GM12878 (cell line): ENCODE measurements at regions not wholly inside any gene's neighbourhood (a gene's known extent, or its start where the extent isn't known, plus 50 kb on each side); places are given as distances from the start of the nearest gene placed in this dataset.

ENCODE experiments used
- ATAC-seq: fragments of 200-7000 bp; cut with Tn5 transposase; 3 replicates; pipeline ENCODE4 v1.9.1; 2020; ENCODE audit warnings: mild to moderate bottlenecking, moderate library complexity
- BruUV-seq: library from RNA; stranded (reverse); fragments of 400-500 nt; replicated peaks from 2 replicates; lab custom pipeline; 2021; lab: Mats Ljungman, UMichigan
- CTCF ChIA-PET: fragments of 300-600 bp; sonication (Branson Sonifier 250); formaldehyde crosslinking; extraction: SDS; loops from one replicate; lab custom pipeline; 2021; ENCODE audit warnings: inconsistent platforms; lab: Yijun Ruan, JAX
- POLR2A ChIA-PET: fragments of 350-600 bp; formaldehyde crosslinking; extraction: SDS; loops from one replicate; lab custom pipeline; 2021; ENCODE audit warnings: inconsistent platforms; lab: Charles Lee
- RAD21 ChIA-PET: fragments of 300-600 bp; sonication (Branson Sonifier 250); formaldehyde crosslinking; loops from one replicate; lab custom pipeline; 2023; ENCODE audit warnings: antibody characterized with exemption; ENCODE audit not compliant: unreplicated experiment; lab: Charles Lee
- SMC1A ChIA-PET: fragments of 300-600 bp; sonication (Branson Sonifier 250); formaldehyde crosslinking; loops from one replicate; lab custom pipeline; 2023; ENCODE audit not compliant: unreplicated experiment, uncharacterized antibody; lab: Charles Lee
- DNase-seq: peaks from one replicate; pipeline ENCODE4 v3.0.0-alpha.2; 2011; ENCODE audit warnings: low read depth, low spot score
- FAIRE-seq: peaks from 3 replicates; lab custom pipeline; 2011; peaks lifted over from hg19 to GRCh38; lab: Jason Lieb, UNC
- H2AFZ ChIP-seq: 2 replicates; pipeline ENCODE4 v1.6.0; 2011; ENCODE audit warnings: low read depth, low read length, control low read depth; ENCODE audit not compliant: control insufficient read depth
- H3K27ac ChIP-seq: 2 replicates; pipeline ENCODE4 v1.5.1; 2011; ENCODE audit warnings: control low read depth; ENCODE audit not compliant: control insufficient read depth, insufficient read depth
- H3K27me3 ChIP-seq, 2 experiments: replicated peaks in 1 of 2; 2 replicates each; pipeline versions ENCODE4 v1.6.0 to v1.6.1; 2011; ENCODE audit warnings: low read length in 1 of 2; ENCODE audit not compliant: control insufficient read depth in 2 of 2, insufficient read depth in 2 of 2
- H3K36me3 ChIP-seq, 2 experiments: 2 replicates each; pipeline ENCODE4 v1.5.1; 2011; ENCODE audit warnings: low read length in 1 of 2; ENCODE audit not compliant: control insufficient read depth in 2 of 2, insufficient read depth in 2 of 2
- H3K4me1 ChIP-seq: 2 replicates; pipeline ENCODE4 v1.6.1; 2011; ENCODE audit warnings: mild to moderate bottlenecking, low read length, moderate library complexity, mixed read lengths; ENCODE audit not compliant: control insufficient read depth, insufficient read depth
- H3K4me2 ChIP-seq: 2 replicates; pipeline ENCODE4 v1.6.0; 2011; ENCODE audit warnings: control low read depth; ENCODE audit not compliant: control insufficient read depth, insufficient read depth
- H3K4me3 ChIP-seq: fragments of 200-600 bp; sonication (generic); 2 replicates; pipeline ENCODE4 v1.5.1; 2016
- H3K79me2 ChIP-seq: 2 replicates; pipeline ENCODE4 v1.6.0; 2011; ENCODE audit warnings: low read length; ENCODE audit not compliant: control insufficient read depth, insufficient read depth
- H3K9ac ChIP-seq: 2 replicates; pipeline ENCODE4 v1.8.0; 2011; ENCODE audit warnings: low read length, control low read depth, mixed read lengths; ENCODE audit not compliant: control insufficient read depth, insufficient read depth
- H3K9me3 ChIP-seq: replicated peaks from 3 replicates; pipeline ENCODE4 v1.5.1; 2011; ENCODE audit warnings: mild to moderate bottlenecking, low read length; ENCODE audit not compliant: control insufficient read depth, insufficient read depth
- H4K20me1 ChIP-seq: 2 replicates; pipeline ENCODE4 v1.6.0; 2011; ENCODE audit not compliant: control insufficient read depth, insufficient read depth
- CBX5 ChIP-seq: sonication (generic); IDR thresholded peaks from 2 replicates; pipeline ENCODE4 v1.6.1; 2016; ENCODE audit warnings: low read depth, moderate library complexity, mild to moderate bottlenecking, inconsistent platforms
- EP300 ChIP-seq, 2 experiments: fragments of 150-350 bp in 1 of 2; IDR thresholded peaks; 2 replicates each; pipeline ENCODE4 v1.6.1; 2011 to 2012; ENCODE audit warnings: low read depth in 2 of 2, low read length in 2 of 2, borderline replicate concordance in 1 of 2, improper control_type of control experiment in 1 of 2, inconsistent platforms in 1 of 2; ENCODE audit not compliant: control insufficient read depth in 1 of 2
- JUND ChIP-seq: IDR thresholded peaks from 2 replicates; pipeline ENCODE4 v1.6.1; 2012; ENCODE audit warnings: low read depth, mild to moderate bottlenecking, low read length, improper control_type of control experiment, moderate library complexity
- MYB ChIP-seq: fragments of 150-350 bp; IDR thresholded peaks from 2 replicates; pipeline ENCODE4 v1.6.1; 2014; ENCODE audit warnings: mild to moderate bottlenecking, low read depth, low read length, borderline replicate concordance
- POLR2AphosphoS5 ChIP-seq: IDR thresholded peaks from 2 replicates; pipeline ENCODE4 v1.6.1; 2011; ENCODE audit warnings: mild to moderate bottlenecking, low read length, inconsistent platforms
- ZNF217 ChIP-seq: fragments of 450-650 bp; IDR thresholded peaks from 2 replicates; pipeline ENCODE4 v1.6.1; 2017; ENCODE audit warnings: antibody characterized with exemption, mild to moderate bottlenecking
- WGBS: methylation state at CpG from one replicate; pipeline ENCODE4 v1.1.6; 2016; ENCODE audit warnings: low lambda C conversion rate; ENCODE audit not compliant: insufficient replicate concordance, insufficient coverage; ENCODE audit errors: missing lambda C conversion rate; 5-methylcytosine and 5-hydroxymethylcytosine counted together
- in situ Hi-C: fragments of 300-500 bp; cut with MboI; formaldehyde crosslinking; loops from 9 replicates; pipeline ENCODE4 v1.14.3; 2018; ENCODE audit warnings: mixed read lengths
- intact Hi-C: fragments of 100-400 bp; cut with micrococcal nuclease; formaldehyde crosslinking; loops from one replicate; pipeline ENCODE4 v1.14.2; 2022; ENCODE audit not compliant: unreplicated experiment
- TF ChIP-seq, protein P1 (sequence below): IDR thresholded peaks from 2 replicates; pipeline ENCODE4 v1.6.1; 2011; ENCODE audit warnings: mild to moderate bottlenecking, low read depth, low read length, moderate library complexity; ENCODE audit not compliant: insufficient replicate concordance
- TF ChIP-seq, protein P2 (sequence below): IDR thresholded peaks from 2 replicates; pipeline ENCODE4 v1.6.1; 2012; ENCODE audit warnings: low read depth, low read length, improper control_type of control experiment
- TF ChIP-seq, protein P3 (sequence below): fragments of 450-650 bp; IDR thresholded peaks from 2 replicates; pipeline ENCODE4 v1.6.1; 2016; ENCODE audit warnings: mild to moderate bottlenecking, moderate library complexity, borderline replicate concordance
- TF ChIP-seq, protein P4 (sequence below): IDR thresholded peaks from 2 replicates; pipeline ENCODE4 v1.6.1; 2012; ENCODE audit warnings: low read depth, low read length, improper control_type of control experiment
- TF ChIP-seq, protein P5 (sequence below): fragments of 450-650 bp; formaldehyde crosslinking; IDR thresholded peaks from 2 replicates; pipeline ENCODE4 v1.4.0; 2022; ENCODE audit warnings: mild to moderate bottlenecking, moderate library complexity

DNA sequence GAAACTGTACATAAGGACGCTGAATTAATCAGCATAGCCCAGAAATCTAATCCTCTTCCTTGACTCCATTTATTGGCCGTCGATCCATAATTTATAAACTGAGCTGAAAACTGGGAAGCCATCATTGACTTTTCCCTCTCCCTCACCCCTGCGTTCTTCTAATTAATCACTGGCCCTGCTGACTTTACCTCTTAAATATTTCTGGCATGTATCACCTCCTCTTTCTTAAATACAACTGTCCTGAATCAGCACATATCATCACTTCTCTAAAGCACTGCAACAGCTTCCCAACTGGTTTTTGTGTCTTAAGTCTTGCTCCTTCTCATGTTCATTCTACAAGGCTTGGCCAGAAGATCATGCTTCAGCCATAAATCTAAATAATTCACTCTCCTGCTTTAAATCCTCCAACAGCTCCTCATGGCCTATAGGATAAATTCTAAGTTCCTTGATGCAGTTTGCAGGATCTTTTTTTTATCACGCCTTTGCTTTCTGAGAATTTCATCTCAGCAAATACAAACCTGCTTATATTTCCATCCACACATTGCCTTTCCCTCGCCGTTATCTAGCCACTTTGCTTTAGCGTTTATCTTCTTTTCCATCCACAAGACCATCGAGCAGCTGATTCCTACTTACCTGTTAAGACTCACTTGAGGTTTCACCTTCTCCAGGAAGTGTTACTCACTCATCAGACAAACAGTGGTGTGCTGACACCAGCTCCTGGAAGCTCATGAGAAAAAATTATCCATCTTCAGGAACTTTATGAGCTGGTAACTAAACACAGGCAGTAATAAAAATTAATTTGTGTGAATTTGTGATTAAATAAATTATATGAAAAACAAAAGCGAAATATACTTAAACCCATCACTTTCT is 295.6 kb upstream of the FLRT2 start:
- no peaks in the 10 kb centered on the region for H4K20me1 ChIP-seq
- H3K36me3 ChIP-seq, result no peaks in the 10 kb centered on the region
- H2AFZ ChIP-seq, result no peak overlapping the region
- no TSS peak for BruUV-seq
- ChIA-PET RAD21 (no interaction called here), SMC1A (interaction anchor here (0.6 to 1.0 kb wide), 3 partner anchors 8 to 86 kb away, joined by 3 read pairs; no protein-coding TSS in a partner anchor), POLR2A (no interaction called here), CTCF (interaction anchor here (0.7 kb wide), 1 partner anchor 575 kb away, joined by 3 read pairs; no protein-coding TSS in a partner anchor)
- no peaks in the 10 kb centered on the region for H3K4me1 ChIP-seq
- 26% methylated on average over 10 of the region's 10 CpGs for WGBS
- H3K27ac ChIP-seq, result no peak overlapping the region
- no peaks in the 10 kb centered on the region for H3K27me3 ChIP-seq
- H3K4me3 ChIP-seq, result no peak overlapping the region
- no peak for ATAC-seq
- no peak for DNase-seq
- no peak for FAIRE-seq
- TF ChIP-seq CBX5 (no peak), ZNF217 (no peak), JUND (no peak), MYB (no peak), POLR2AphosphoS5 (no peak), EP300 (IDR thresholded peaks at IDR 0.05; ENCODE audit: borderline replicate concordance in 1 of 2, control insufficient read depth in 1 of 2, low read depth in 2 of 2, low read length in 2 of 2) (no peak)
- TF ChIP-seq, protein P1, sequence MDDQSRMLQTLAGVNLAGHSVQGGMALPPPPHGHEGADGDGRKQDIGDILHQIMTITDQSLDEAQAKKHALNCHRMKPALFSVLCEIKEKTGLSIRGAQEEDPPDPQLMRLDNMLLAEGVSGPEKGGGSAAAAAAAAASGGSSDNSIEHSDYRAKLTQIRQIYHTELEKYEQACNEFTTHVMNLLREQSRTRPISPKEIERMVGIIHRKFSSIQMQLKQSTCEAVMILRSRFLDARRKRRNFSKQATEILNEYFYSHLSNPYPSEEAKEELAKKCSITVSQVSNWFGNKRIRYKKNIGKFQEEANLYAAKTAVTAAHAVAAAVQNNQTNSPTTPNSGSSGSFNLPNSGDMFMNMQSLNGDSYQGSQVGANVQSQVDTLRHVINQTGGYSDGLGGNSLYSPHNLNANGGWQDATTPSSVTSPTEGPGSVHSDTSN, result no peak
- TF ChIP-seq, protein P2, sequence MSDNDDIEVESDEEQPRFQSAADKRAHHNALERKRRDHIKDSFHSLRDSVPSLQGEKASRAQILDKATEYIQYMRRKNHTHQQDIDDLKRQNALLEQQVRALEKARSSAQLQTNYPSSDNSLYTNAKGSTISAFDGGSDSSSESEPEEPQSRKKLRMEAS, result no peak
- TF ChIP-seq, protein P3, sequence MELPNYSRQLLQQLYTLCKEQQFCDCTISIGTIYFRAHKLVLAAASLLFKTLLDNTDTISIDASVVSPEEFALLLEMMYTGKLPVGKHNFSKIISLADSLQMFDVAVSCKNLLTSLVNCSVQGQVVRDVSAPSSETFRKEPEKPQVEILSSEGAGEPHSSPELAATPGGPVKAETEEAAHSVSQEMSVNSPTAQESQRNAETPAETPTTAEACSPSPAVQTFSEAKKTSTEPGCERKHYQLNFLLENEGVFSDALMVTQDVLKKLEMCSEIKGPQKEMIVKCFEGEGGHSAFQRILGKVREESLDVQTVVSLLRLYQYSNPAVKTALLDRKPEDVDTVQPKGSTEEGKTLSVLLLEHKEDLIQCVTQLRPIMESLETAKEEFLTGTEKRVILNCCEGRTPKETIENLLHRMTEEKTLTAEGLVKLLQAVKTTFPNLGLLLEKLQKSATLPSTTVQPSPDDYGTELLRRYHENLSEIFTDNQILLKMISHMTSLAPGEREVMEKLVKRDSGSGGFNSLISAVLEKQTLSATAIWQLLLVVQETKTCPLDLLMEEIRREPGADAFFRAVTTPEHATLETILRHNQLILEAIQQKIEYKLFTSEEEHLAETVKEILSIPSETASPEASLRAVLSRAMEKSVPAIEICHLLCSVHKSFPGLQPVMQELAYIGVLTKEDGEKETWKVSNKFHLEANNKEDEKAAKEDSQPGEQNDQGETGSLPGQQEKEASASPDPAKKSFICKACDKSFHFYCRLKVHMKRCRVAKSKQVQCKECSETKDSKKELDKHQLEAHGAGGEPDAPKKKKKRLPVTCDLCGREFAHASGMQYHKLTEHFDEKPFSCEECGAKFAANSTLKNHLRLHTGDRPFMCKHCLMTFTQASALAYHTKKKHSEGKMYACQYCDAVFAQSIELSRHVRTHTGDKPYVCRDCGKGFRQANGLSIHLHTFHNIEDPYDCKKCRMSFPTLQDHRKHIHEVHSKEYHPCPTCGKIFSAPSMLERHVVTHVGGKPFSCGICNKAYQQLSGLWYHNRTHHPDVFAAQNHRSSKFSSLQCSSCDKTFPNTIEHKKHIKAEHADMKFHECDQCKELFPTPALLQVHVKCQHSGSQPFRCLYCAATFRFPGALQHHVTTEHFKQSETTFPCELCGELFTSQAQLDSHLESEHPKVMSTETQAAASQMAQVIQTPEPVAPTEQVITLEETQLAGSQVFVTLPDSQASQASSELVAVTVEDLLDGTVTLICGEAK, result no peak
- TF ChIP-seq, protein P4, sequence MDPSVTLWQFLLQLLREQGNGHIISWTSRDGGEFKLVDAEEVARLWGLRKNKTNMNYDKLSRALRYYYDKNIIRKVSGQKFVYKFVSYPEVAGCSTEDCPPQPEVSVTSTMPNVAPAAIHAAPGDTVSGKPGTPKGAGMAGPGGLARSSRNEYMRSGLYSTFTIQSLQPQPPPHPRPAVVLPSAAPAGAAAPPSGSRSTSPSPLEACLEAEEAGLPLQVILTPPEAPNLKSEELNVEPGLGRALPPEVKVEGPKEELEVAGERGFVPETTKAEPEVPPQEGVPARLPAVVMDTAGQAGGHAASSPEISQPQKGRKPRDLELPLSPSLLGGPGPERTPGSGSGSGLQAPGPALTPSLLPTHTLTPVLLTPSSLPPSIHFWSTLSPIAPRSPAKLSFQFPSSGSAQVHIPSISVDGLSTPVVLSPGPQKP, result no peak
- TF ChIP-seq, protein P5, sequence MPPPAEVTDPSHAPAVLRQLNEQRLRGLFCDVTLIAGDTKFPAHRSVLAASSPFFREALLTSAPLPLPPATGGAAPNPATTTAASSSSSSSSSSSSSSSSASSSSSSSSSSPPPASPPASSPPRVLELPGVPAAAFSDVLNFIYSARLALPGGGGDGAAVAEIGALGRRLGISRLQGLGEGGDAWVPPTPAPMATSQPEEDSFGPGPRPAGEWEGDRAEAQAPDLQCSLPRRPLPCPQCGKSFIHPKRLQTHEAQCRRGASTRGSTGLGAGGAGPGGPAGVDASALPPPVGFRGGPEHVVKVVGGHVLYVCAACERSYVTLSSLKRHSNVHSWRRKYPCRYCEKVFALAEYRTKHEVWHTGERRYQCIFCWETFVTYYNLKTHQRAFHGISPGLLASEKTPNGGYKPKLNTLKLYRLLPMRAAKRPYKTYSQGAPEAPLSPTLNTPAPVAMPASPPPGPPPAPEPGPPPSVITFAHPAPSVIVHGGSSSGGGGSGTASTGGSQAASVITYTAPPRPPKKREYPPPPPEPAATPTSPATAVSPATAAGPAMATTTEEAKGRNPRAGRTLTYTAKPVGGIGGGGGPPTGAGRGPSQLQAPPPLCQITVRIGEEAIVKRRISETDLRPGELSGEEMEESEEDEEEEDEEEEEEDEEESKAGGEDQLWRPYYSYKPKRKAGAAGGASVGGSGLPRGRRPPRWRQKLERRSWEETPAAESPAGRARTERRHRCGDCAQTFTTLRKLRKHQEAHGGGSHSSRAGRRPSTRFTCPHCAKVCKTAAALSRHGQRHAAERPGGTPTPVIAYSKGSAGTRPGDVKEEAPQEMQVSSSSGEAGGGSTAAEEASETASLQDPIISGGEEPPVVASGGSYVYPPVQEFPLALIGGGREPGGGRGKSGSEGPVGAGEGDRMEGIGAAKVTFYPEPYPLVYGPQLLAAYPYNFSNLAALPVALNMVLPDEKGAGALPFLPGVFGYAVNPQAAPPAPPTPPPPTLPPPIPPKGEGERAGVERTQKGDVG (CRISPR knock-in tag), result no peak
- intact Hi-C loops, result no loop called here
- H3K9ac ChIP-seq, result no peak overlapping the region
- no peaks in the 10 kb centered on the region for H3K79me2 ChIP-seq
- in situ Hi-C loops, result no loop called here
- no peaks in the 10 kb centered on the region for H3K9me3 ChIP-seq
- no peak overlapping the region for H3K4me2 ChIP-seq
